ENCODE measurements at regions not wholly inside any gene's neighbourhood (a gene's known extent, or its start where the extent isn't known, plus 50 kb on each side); places are given as distances from the start of the nearest gene placed in this dataset.

DNA sequence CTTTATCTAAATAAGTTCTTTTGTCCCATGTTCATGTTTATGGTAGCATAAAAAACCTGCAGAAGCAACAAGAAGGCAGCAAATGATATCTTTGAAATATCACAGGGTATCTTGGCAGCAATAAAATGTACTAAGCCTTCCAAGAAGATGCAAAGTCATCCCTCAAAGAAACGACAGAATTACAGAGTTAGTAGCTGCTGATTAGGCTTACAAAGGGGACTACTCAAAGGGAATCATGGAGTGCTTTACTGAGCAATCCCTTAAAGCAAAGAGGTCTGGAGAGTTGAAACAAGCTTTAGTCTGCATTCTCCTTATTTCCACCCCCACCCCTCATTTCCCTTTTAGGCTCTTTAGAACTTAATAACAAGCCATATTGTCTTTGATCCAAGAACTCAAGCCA is 935.0 kb downstream of the SQOR start:
- TF ChIP-seq, protein P1, sequence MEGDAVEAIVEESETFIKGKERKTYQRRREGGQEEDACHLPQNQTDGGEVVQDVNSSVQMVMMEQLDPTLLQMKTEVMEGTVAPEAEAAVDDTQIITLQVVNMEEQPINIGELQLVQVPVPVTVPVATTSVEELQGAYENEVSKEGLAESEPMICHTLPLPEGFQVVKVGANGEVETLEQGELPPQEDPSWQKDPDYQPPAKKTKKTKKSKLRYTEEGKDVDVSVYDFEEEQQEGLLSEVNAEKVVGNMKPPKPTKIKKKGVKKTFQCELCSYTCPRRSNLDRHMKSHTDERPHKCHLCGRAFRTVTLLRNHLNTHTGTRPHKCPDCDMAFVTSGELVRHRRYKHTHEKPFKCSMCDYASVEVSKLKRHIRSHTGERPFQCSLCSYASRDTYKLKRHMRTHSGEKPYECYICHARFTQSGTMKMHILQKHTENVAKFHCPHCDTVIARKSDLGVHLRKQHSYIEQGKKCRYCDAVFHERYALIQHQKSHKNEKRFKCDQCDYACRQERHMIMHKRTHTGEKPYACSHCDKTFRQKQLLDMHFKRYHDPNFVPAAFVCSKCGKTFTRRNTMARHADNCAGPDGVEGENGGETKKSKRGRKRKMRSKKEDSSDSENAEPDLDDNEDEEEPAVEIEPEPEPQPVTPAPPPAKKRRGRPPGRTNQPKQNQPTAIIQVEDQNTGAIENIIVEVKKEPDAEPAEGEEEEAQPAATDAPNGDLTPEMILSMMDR (IDR thresholded peaks at IDR 0.05; ENCODE audit: insufficient read depth, low read length): no peak
- H3K4me3 ChIP-seq (ENCODE audit: low read depth, low read length): no peak overlapping the region
- DNase-seq (ENCODE audit: low read depth): no peak

DNA sequence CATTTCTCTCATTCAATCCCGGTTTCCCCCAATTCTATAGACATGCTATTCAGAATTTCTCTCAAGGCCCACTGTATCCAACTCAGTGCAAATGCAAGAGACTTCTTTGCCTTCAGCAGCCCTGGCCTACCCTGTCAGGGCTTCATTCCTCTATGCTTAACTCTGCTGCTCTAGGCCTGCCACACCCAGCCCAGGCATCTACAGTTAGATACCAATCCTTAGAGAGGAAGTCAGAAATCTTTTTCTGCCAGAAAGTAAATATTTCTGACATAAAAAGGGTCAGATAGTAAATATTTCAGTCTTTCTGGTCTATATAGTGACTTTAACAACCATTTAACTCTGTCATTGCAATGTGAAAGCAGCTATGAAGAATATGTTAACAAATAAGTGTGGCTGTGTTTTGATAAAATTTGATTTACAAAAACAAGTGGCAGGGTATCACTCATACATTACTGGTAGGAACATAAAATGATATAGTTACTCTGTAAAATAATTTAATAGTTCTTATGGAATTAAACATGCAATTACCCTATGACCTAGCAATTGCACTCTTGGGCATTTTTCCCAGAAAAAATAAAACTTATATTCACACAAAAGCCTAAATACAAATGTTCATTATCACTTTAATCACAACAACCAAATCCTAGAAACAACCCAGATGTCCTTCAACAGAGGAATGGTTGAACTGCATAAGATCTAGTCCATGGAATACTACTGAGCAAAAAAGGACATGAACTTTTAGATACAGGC is 942.0 kb downstream of the SQOR start:
- no peak for DNase-seq (ENCODE audit: low read depth)
- TF ChIP-seq, protein P1 (IDR thresholded peaks at IDR 0.05; ENCODE audit: insufficient read depth, low read length): no peak
- H3K4me3 ChIP-seq (ENCODE audit: low read depth, low read length): no peak overlapping the region

DNA sequence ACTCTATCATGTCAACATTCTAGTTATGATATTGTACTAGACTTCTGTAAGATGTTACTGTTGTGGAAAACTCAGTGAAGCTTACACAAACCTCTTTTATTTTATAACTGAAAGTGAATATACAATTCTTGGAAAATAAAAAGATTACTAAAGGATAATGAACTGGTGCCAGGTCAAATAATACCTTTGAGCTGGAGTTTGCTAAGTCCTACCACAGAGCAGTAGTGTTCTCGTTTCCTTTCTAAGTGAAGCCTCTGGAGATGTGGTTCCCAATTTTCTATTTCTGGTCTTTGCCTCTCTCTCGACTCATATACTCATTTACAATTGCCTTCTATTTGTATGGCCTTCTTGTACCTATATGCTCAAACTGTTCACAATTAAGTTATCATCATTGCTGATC is 942.9 kb downstream of the SQOR start:
- no peak overlapping the region for H3K4me3 ChIP-seq (ENCODE audit: low read depth, low read length)
- TF ChIP-seq, protein P1 (IDR thresholded peaks at IDR 0.05; ENCODE audit: insufficient read depth, low read length): no peak
- DNase-seq (ENCODE audit: low read depth): no peak

DNA sequence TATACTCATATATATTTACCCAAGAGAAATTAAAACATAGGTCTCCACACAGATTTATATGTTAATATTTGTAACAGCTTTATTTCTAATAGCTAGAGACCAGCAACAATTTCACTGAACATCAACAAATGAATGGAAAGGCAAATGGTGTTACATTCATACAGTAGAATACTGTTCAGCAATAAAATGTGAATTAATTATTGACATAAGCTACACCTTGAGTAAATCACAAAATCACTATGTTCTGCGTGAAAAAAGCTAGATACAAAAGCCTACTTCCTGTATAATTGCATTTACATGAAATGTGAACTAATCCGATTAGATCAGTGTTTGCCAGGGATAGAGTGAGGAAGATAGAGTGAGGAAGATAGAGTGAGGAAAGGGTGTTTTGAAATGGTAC is 945.7 kb downstream of the SQOR start:
- no peak overlapping the region for H3K4me3 ChIP-seq (ENCODE audit: low read depth, low read length)
- DNase-seq (ENCODE audit: low read depth): no peak
- TF ChIP-seq, protein P1 (IDR thresholded peaks at IDR 0.05; ENCODE audit: insufficient read depth, low read length): no peak

DNA sequence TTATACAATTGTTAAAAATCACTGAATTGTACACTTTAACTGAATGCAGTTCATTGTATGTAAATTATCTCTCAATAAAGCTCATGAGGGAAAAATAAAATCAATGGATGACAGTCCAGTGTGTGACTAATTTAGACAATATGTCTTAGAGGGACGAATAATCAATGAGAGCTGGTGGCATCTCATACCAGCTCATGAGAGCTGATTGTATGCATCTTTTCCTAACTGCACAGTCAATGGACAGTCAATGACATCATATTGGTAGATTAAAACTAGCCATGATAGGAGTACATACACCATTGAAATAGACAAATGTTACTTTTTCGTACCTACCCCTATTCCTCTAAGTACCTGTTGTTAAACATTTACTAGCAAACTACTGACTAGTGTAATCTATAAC is 946.1 kb downstream of the SQOR start:
- H3K4me3 ChIP-seq (ENCODE audit: low read depth, low read length): no peak overlapping the region
- no peak for DNase-seq (ENCODE audit: low read depth)
- TF ChIP-seq, protein P1 (IDR thresholded peaks at IDR 0.05; ENCODE audit: insufficient read depth, low read length): no peak

DNA sequence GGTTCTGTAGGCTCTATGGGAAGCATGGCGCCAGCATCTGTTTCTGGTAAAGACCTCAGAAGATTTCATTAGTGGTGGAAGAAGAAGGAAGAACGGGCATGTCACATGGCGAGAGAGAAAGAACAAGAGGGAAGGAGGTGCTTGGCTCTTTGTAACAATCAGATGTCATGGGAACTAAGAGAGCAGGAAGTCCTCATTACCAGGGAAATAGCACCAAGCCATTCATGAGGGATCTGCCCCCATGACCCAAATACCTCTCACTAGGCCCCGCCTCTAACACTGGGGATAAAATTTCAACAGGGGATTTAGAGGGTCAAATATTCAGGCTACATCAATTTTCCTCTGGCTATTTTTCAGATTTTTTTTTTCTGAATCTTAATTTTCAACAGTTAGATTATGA is 954.3 kb downstream of the SQOR start:
- DNase-seq (ENCODE audit: low read depth): no peak
- H3K4me3 ChIP-seq (ENCODE audit: low read depth, low read length): no peak overlapping the region
- TF ChIP-seq, protein P1 (IDR thresholded peaks at IDR 0.05; ENCODE audit: insufficient read depth, low read length): no peak

DNA sequence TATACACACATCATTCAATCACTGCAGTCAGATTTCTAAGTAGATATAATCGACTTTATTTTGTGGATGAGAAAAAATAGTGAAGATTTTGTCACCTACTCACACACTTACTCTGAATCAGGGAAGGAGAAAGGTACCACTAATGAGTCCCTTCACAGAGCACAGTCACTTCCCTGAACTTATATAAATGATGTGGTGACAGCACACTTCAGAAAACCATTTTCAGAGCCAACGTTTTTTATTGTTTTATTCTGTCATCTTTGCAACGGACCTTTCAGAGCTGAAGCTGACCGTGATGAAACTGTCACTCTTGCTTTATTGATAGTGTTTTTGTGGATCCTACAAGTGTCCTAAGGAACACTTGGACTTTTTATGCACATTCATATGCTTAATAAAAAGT is 956.6 kb downstream of the SQOR start:
- DNase-seq (ENCODE audit: low read depth): no peak
- no peak overlapping the region for H3K4me3 ChIP-seq (ENCODE audit: low read depth, low read length)
- TF ChIP-seq, protein P1 (IDR thresholded peaks at IDR 0.05; ENCODE audit: insufficient read depth, low read length): no peak

All from fibroblast of the aortic adventitia (primary cell).